DOHH2 (cell line): ENCODE measurements at regions not wholly inside any gene's neighbourhood (a gene's known extent, or its start where the extent isn't known, plus 50 kb on each side); places are given as distances from the start of the nearest gene placed in this dataset.

Experiments
- H3F3A ChIP-seq: fragments of 200-600 bp; sonication (generic), shearing (Covaris generic); 2 replicates; pipeline ENCODE4 v1.6.0; 2016; ENCODE audit warnings: antibody characterized with exemption, mild to moderate bottlenecking; ENCODE audit not compliant: control insufficient read depth, insufficient read depth
- H3K27ac ChIP-seq: fragments of 200-600 bp; sonication (generic); 2 replicates; pipeline ENCODE4 v1.5.1; 2014; ENCODE audit warnings: low read depth, mild to moderate bottlenecking, low read length, moderate library complexity
- H3K27me3 ChIP-seq: fragments of 200-600 bp; sonication (generic); 2 replicates; pipeline ENCODE4 v1.6.1; 2014; ENCODE audit warnings: mild to moderate bottlenecking, low read length, mixed read lengths; ENCODE audit not compliant: control insufficient read depth
- H3K36me3 ChIP-seq: fragments of 200-600 bp; sonication (generic); 2 replicates; pipeline ENCODE4 v1.6.1; 2014; ENCODE audit warnings: mild to moderate bottlenecking, low read length, moderate library complexity, mixed read lengths; ENCODE audit not compliant: control insufficient read depth
- H3K4me1 ChIP-seq: fragments of 200-600 bp; sonication (generic); 2 replicates; pipeline ENCODE4 v1.6.1; 2014; ENCODE audit warnings: mild to moderate bottlenecking, low read length, mixed read lengths; ENCODE audit not compliant: control insufficient read depth
- H3K4me2 ChIP-seq: fragments of 200-600 bp; sonication (generic); 2 replicates; pipeline ENCODE4 v1.6.0; 2014; ENCODE audit warnings: mild to moderate bottlenecking, low read length, moderate library complexity
- H3K4me3 ChIP-seq: fragments of 200-600 bp; sonication (generic); 2 replicates; pipeline ENCODE4 v1.5.1; 2014; ENCODE audit warnings: mild to moderate bottlenecking, low read length, mixed read lengths
- H3K79me2 ChIP-seq: fragments of 200-600 bp; sonication (generic); 2 replicates; pipeline ENCODE4 v1.6.1; 2014; ENCODE audit warnings: mild to moderate bottlenecking, low read length, mixed read lengths; ENCODE audit not compliant: control insufficient read depth
- H3K9me2 ChIP-seq: fragments of 200-600 bp; sonication (generic); replicated peaks from 2 replicates; pipeline ENCODE4 v1.6.1; 2014; ENCODE audit warnings: mild to moderate bottlenecking, low read length, mixed read lengths; ENCODE audit not compliant: control insufficient read depth
- H3K9me3 ChIP-seq: fragments of 200-600 bp; sonication (generic); 2 replicates; pipeline ENCODE4 v1.6.1; 2014; ENCODE audit warnings: antibody characterized with exemption, low read length, mixed read lengths; ENCODE audit not compliant: control insufficient read depth, insufficient read depth
- H4K20me1 ChIP-seq: fragments of 200-600 bp; sonication (generic); 2 replicates; pipeline ENCODE4 v1.6.0; 2014; ENCODE audit warnings: low read depth, mild to moderate bottlenecking, antibody characterized with exemption, low read length, moderate library complexity; ENCODE audit not compliant: control insufficient read depth, insufficient read depth
- EZH2phosphoT487 ChIP-seq: fragments of 200-600 bp; sonication (generic); IDR thresholded peaks from 2 replicates; pipeline ENCODE4 v1.6.1; 2017; ENCODE audit warnings: borderline replicate concordance, mild to moderate bottlenecking, antibody characterized with exemption, low read length, moderate library complexity, mixed read lengths
- TF ChIP-seq, protein P1 (sequence below): fragments of 200-600 bp; sonication (generic); IDR thresholded peaks from one replicate; pipeline ENCODE4 v1.5.1; 2014; ENCODE audit warnings: antibody characterized with exemption, mild to moderate bottlenecking, low read depth, low read length; ENCODE audit not compliant: poor library complexity, severe bottlenecking

GRCh38 chr5:154546719-154547118, 68.7 kb upstream of the HAND1 start:
- Histone ChIP-seq H3K4me2 (no peak overlapping the region), H3F3A (no peaks in the 10 kb centered on the region), H3K4me1 (no peaks in the 10 kb centered on the region), H3K9me2 (no peaks in the 10 kb centered on the region), H3K36me3 (no peaks in the 10 kb centered on the region), H3K9me3 (no peaks in the 10 kb centered on the region), H3K27ac (no peak overlapping the region), H3K4me3 (no peak overlapping the region), H3K79me2 (no peaks in the 10 kb centered on the region), H3K27me3 (peaks cover 7% of the 10 kb centered on the region), H4K20me1 (no peaks in the 10 kb centered on the region)
- TF ChIP-seq, protein P1, sequence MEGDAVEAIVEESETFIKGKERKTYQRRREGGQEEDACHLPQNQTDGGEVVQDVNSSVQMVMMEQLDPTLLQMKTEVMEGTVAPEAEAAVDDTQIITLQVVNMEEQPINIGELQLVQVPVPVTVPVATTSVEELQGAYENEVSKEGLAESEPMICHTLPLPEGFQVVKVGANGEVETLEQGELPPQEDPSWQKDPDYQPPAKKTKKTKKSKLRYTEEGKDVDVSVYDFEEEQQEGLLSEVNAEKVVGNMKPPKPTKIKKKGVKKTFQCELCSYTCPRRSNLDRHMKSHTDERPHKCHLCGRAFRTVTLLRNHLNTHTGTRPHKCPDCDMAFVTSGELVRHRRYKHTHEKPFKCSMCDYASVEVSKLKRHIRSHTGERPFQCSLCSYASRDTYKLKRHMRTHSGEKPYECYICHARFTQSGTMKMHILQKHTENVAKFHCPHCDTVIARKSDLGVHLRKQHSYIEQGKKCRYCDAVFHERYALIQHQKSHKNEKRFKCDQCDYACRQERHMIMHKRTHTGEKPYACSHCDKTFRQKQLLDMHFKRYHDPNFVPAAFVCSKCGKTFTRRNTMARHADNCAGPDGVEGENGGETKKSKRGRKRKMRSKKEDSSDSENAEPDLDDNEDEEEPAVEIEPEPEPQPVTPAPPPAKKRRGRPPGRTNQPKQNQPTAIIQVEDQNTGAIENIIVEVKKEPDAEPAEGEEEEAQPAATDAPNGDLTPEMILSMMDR, result no peak
- no peak for TF ChIP-seq EZH2phosphoT487

GRCh38 chr5:154544646-154545045, 66.6 kb upstream of the HAND1 start:
- Histone ChIP-seq H3K9me3 (no peaks in the 10 kb centered on the region), H3K27ac (no peak overlapping the region), H3K9me2 (no peaks in the 10 kb centered on the region), H4K20me1 (no peaks in the 10 kb centered on the region), H3K27me3 (peaks cover 7% of the 10 kb centered on the region), H3K79me2 (no peaks in the 10 kb centered on the region), H3K4me3 (no peak overlapping the region), H3K36me3 (no peaks in the 10 kb centered on the region), H3F3A (no peaks in the 10 kb centered on the region), H3K4me1 (no peaks in the 10 kb centered on the region), H3K4me2 (no peak overlapping the region)
- TF ChIP-seq, protein P1, result no peak
- TF ChIP-seq EZH2phosphoT487, result no peak

DNA sequence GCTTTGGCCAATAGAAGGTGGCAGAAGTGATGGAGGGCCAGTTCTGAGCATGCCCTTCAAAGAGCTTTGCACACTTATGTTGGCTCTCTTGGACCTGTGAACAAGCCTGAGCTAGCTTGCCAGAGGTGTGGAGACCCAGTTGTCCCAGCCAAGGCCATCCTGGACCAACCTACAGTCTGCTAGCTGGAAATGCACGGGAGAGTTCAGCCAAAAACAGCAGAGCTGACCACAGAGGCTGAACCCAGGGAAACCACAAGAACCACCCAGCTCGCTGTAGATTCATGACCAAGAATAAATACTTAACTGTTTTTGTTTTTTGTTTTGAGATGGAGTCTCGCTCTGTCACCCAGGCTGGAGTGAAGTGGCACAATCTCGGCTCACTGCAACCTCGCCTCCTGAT, 65.4 kb upstream of the HAND1 start:
- H3K9me2 ChIP-seq, result no peaks in the 10 kb centered on the region

More for the DNA sequence above, 65.4 kb upstream of the HAND1 start:
- H3K9me3 ChIP-seq, result no peaks in the 10 kb centered on the region
- peaks cover 7% of the 10 kb centered on the region for H3K27me3 ChIP-seq
- H3K36me3 ChIP-seq, result no peaks in the 10 kb centered on the region
- H3K4me1 ChIP-seq, result no peaks in the 10 kb centered on the region
- H4K20me1 ChIP-seq, result no peaks in the 10 kb centered on the region
- TF ChIP-seq, protein P1, result no peak
- no peak for TF ChIP-seq EZH2phosphoT487
- no peaks in the 10 kb centered on the region for H3K79me2 ChIP-seq
- no peak overlapping the region for H3K27ac ChIP-seq
- no peak overlapping the region for H3K4me3 ChIP-seq
- no peaks in the 10 kb centered on the region for H3F3A ChIP-seq
- H3K4me2 ChIP-seq, result no peak overlapping the region
